ENCODE measurements at regions not wholly inside any gene's neighbourhood (a gene's known extent, or its start where the extent isn't known, plus 50 kb on each side); places are given as distances from the start of the nearest gene placed in this dataset.

DNA sequence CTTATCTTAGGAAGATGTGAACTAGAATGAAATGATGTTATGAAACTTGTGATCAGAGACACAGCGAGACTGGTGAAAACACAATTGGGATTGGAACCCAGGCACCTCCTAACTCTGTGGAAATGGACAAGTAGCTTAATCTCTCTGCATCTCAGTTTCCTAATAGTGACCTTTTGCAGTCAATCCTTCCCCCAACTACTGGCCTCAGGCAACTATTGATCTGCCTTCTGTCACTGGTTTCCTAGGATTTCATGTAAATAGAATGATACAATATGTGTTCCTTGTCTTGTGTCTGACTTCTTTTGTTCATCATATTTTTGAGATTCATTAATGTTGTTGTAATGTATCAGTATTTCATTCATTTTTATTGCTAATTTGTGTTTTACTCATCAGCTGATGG, 341.7 kb downstream of the REEP3 start:
- no peak for DNase-seq
- no peaks in the 10 kb centered on the region for H3K4me1 ChIP-seq
- H3K27ac ChIP-seq = no peak overlapping the region
- no peaks in the 10 kb centered on the region for H3K27me3 ChIP-seq
- H3K4me3 ChIP-seq = no peak overlapping the region
- no peaks in the 10 kb centered on the region for H3K9me3 ChIP-seq
- TF ChIP-seq, protein P1, sequence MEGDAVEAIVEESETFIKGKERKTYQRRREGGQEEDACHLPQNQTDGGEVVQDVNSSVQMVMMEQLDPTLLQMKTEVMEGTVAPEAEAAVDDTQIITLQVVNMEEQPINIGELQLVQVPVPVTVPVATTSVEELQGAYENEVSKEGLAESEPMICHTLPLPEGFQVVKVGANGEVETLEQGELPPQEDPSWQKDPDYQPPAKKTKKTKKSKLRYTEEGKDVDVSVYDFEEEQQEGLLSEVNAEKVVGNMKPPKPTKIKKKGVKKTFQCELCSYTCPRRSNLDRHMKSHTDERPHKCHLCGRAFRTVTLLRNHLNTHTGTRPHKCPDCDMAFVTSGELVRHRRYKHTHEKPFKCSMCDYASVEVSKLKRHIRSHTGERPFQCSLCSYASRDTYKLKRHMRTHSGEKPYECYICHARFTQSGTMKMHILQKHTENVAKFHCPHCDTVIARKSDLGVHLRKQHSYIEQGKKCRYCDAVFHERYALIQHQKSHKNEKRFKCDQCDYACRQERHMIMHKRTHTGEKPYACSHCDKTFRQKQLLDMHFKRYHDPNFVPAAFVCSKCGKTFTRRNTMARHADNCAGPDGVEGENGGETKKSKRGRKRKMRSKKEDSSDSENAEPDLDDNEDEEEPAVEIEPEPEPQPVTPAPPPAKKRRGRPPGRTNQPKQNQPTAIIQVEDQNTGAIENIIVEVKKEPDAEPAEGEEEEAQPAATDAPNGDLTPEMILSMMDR (IDR thresholded peaks at IDR 0.05) = no peak
- TF ChIP-seq POLR2A (IDR thresholded peaks at IDR 0.05) = no peak
- no peaks in the 10 kb centered on the region for H3K36me3 ChIP-seq

DNA sequence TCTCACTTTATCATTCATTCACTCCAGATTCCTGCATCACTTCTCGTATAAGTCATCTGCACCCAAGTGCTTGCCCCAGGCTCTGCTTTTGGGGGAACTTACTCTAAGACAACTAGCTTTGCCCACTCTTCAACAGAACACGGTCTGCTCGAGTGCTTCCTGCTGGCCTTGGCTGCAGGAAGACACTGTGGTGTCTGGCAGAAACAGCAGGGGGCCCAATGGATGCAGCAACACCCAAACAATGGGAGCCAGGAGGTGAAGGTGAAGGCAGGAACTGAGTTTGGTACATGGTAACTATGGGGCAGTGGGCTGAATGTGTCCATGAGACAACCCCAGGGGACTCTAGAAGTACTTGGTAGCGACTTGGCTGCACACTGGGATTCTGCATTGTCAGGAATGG, 344.0 kb downstream of the REEP3 start:
- no peak overlapping the region for H3K4me3 ChIP-seq
- H3K27ac ChIP-seq = no peak overlapping the region
- no peaks in the 10 kb centered on the region for H3K4me1 ChIP-seq
- H3K27me3 ChIP-seq = no peaks in the 10 kb centered on the region
- H3K36me3 ChIP-seq = no peaks in the 10 kb centered on the region
- no peaks in the 10 kb centered on the region for H3K9me3 ChIP-seq
- no peak for DNase-seq
- TF ChIP-seq, protein P1 (IDR thresholded peaks at IDR 0.05) = no peak
- TF ChIP-seq POLR2A (IDR thresholded peaks at IDR 0.05) = no peak

DNA sequence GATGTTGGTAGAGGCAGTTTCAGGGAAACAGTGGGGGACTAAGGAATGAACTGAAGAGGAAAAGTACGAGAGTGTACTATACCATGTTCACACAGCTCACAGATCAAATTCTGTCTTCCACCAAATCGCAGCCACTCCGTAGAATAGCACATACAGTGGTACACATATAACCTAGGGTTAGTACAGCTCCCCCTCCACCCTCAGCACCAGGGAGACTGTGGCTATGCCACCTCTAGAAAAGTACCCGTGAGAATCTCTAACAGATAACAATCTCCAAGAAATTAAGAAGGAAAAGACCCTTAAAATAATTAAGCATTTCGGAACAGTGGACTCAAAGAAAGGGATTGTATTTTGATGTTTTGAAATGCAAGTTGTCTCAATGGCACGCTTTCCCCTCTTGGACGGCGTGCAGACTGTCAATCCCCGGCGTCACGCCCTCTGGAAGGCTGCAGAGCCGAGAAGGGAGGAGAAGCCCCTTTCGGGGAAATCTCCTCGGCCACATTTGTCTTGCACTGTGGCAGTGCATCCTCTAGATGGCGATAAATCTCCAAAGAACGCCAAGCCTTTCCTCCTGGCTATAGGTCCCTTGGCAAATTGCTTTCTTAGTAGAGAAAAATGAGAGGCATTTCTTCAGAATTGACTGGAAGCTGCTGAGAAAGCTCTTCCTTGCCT, 345.0 kb downstream of the REEP3 start:
- no peak for TF ChIP-seq POLR2A (IDR thresholded peaks at IDR 0.05)
- TF ChIP-seq, protein P1 (IDR thresholded peaks at IDR 0.05) = peak; percentile 23 to 80 (median 57)
- H3K4me3 ChIP-seq = no peak overlapping the region
- H3K27ac ChIP-seq = no peak overlapping the region
- DNase-seq = peak in 2 of 3 donors; percentile 16 to 68
- no peaks in the 10 kb centered on the region for H3K36me3 ChIP-seq
- H3K27me3 ChIP-seq = no peaks in the 10 kb centered on the region
- H3K9me3 ChIP-seq = no peaks in the 10 kb centered on the region
- H3K4me1 ChIP-seq = no peaks in the 10 kb centered on the region

DNA sequence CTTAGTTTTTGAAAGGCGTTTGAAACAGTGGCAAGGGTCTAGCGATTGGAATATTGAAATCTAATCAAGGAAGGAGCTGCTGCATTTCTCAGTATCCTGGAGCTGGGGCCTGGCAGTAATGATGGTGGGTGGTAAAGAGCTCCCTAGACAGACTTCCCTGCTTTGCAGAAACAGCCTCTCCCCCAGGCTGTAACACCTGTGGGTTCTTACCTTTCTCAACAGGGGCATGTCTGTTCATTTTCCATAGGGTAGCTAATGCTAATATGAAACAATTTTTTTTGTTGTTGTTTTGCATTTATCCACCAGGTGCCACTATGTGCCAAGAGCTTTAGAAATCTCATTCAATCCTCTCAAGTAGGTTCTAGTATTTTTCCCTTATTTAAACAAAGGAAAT, 345.5 kb downstream of the REEP3 start:
- Histone ChIP-seq H3K36me3 (no peaks in the 10 kb centered on the region), H3K4me3 (no peak overlapping the region), H3K4me1 (no peaks in the 10 kb centered on the region), H3K27me3 (no peaks in the 10 kb centered on the region), H3K9me3 (no peaks in the 10 kb centered on the region), H3K27ac (no peak overlapping the region)
- TF ChIP-seq POLR2A (IDR thresholded peaks at IDR 0.05) = no peak
- TF ChIP-seq, protein P1 (IDR thresholded peaks at IDR 0.05) = no peak
- no peak for DNase-seq

DNA sequence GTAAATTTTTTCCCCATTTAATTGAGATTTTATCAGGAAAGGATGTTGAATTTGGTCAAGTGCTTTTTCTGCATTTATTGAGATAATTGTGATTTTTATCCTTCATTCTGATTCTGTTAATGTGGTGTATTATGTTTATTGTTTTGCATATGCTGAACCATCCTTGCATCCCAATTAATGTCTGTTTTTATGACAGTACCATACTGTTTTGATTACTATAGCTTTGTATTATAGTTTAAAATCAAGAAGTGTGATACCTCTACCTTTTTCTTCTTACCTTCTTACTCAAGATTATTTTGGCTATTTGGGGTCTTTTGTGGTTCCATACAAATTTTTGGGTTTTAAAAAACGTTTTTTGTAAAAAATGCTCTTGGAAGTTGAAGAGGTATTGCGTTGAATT, 357.2 kb downstream of the REEP3 start:
- no peak overlapping the region for H3K27ac ChIP-seq
- no peak for TF ChIP-seq POLR2A (IDR thresholded peaks at IDR 0.05)
- TF ChIP-seq, protein P1 (IDR thresholded peaks at IDR 0.05) = no peak
- no peak for DNase-seq
- H3K4me3 ChIP-seq = no peak overlapping the region
- H3K9me3 ChIP-seq = peaks cover 0 to 5% (median 0%) of the 10 kb centered on the region in 4 donors
- H3K27me3 ChIP-seq = no peaks in the 10 kb centered on the region
- no peaks in the 10 kb centered on the region for H3K4me1 ChIP-seq
- no peaks in the 10 kb centered on the region for H3K36me3 ChIP-seq

DNA sequence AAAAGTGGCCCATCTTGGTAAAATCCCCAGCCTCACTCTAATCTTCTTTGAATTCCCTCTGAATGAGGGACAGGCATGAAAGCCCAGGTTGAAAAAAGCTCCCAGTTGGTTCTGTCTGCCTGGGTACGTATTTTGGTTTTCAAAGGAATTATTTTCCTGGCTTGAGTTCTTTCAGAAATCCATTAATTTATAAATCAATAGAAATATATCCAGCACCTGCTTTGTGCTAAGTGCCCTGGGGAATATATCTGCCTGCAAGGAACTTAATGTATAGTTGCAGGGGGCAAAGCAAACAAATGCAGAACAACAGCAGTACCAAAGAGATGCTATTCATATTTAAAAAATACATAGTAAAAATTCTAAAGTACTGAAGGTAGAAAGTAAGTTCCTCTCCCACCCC, 362.7 kb downstream of the REEP3 start:
- no peak for DNase-seq
- TF ChIP-seq, protein P1 (IDR thresholded peaks at IDR 0.05) = no peak
- no peak for TF ChIP-seq POLR2A (IDR thresholded peaks at IDR 0.05)
- Histone ChIP-seq H3K9me3 (no peaks in the 10 kb centered on the region), H3K36me3 (no peaks in the 10 kb centered on the region), H3K4me3 (no peak overlapping the region), H3K27ac (no peak overlapping the region), H3K27me3 (no peaks in the 10 kb centered on the region), H3K4me1 (no peaks in the 10 kb centered on the region)

All from Peyer's patch (tissue), 4 donors.